ENCODE measurements at regions not wholly inside any gene's neighbourhood (a gene's known extent, or its start where the extent isn't known, plus 50 kb on each side); places are given as distances from the start of the nearest gene placed in this dataset.

DNA sequence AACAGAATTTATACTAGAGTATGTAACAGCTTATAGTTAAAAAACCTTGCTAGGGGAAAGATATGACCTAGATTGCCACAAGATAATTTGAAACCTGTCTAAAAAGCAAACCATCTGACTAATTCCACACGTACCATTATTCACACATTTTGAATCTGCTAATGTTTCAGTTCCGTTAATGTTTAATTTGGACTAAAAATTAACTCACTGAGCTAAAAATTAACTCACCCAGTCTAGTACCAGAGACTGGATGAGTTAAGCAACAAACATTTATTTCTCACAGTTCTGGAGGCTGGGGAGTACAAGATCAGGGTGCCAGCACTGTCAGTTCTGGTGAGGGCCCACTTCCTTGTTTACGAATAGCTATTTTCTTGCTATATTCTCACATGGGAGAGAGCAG is 231.5 kb upstream of the DIAPH2 start:
- H3K4me3 ChIP-seq (ENCODE audit: low read depth, low read length) = no peak overlapping the region
- DNase-seq (ENCODE audit: low read depth) = no peak
- TF ChIP-seq POLR2A (IDR thresholded peaks at IDR 0.05; ENCODE audit: extremely low read depth, insufficient read length) (no peak), MYC (IDR thresholded peaks at IDR 0.05; ENCODE audit: low read depth, low read length) (no peak), MAX (IDR thresholded peaks at IDR 0.05; ENCODE audit: low read depth, low read length) (no peak)
- TF ChIP-seq, protein P1, sequence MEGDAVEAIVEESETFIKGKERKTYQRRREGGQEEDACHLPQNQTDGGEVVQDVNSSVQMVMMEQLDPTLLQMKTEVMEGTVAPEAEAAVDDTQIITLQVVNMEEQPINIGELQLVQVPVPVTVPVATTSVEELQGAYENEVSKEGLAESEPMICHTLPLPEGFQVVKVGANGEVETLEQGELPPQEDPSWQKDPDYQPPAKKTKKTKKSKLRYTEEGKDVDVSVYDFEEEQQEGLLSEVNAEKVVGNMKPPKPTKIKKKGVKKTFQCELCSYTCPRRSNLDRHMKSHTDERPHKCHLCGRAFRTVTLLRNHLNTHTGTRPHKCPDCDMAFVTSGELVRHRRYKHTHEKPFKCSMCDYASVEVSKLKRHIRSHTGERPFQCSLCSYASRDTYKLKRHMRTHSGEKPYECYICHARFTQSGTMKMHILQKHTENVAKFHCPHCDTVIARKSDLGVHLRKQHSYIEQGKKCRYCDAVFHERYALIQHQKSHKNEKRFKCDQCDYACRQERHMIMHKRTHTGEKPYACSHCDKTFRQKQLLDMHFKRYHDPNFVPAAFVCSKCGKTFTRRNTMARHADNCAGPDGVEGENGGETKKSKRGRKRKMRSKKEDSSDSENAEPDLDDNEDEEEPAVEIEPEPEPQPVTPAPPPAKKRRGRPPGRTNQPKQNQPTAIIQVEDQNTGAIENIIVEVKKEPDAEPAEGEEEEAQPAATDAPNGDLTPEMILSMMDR (IDR thresholded peaks at IDR 0.05; ENCODE audit: low read depth, low read length) = no peak

DNA sequence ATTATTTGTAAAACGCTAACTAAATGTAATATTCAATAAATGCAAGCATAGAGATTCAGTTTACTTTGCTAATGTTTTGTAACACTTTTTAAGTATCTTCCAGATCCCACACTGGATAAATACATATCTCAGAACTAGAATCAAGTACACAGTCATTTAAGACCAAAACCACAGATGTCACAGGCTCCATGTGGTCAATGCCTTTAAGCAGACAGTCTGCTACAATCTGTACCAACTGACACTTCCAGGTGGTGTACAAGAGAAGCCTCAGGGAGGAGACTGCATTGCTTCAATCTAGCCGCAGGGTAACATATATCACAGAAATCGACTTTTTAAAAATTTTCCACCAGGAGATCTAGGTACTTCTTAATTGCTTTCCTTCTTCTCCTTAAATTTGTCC is 229.6 kb upstream of the DIAPH2 start:
- H3K4me3 ChIP-seq (ENCODE audit: low read depth, low read length) = no peak overlapping the region

GRCh38 chrX:96464880-96465558 is 219.6 kb upstream of the DIAPH2 start:
- TF ChIP-seq MYC (IDR thresholded peaks at IDR 0.05; ENCODE audit: low read depth, low read length) = no peak
- TF ChIP-seq POLR2A (IDR thresholded peaks at IDR 0.05; ENCODE audit: extremely low read depth, insufficient read length) = no peak
- TF ChIP-seq MAX (IDR thresholded peaks at IDR 0.05; ENCODE audit: low read depth, low read length) = no peak
- TF ChIP-seq, protein P1 (IDR thresholded peaks at IDR 0.05; ENCODE audit: low read depth, low read length) = no peak
- no peak for DNase-seq (ENCODE audit: low read depth)
- no peak overlapping the region for H3K4me3 ChIP-seq (ENCODE audit: low read depth, low read length)

More for the DNA sequence above, 229.6 kb upstream of the DIAPH2 start:
- no peak for DNase-seq (ENCODE audit: low read depth)
- no peak for TF ChIP-seq POLR2A (IDR thresholded peaks at IDR 0.05; ENCODE audit: extremely low read depth, insufficient read length)

DNA sequence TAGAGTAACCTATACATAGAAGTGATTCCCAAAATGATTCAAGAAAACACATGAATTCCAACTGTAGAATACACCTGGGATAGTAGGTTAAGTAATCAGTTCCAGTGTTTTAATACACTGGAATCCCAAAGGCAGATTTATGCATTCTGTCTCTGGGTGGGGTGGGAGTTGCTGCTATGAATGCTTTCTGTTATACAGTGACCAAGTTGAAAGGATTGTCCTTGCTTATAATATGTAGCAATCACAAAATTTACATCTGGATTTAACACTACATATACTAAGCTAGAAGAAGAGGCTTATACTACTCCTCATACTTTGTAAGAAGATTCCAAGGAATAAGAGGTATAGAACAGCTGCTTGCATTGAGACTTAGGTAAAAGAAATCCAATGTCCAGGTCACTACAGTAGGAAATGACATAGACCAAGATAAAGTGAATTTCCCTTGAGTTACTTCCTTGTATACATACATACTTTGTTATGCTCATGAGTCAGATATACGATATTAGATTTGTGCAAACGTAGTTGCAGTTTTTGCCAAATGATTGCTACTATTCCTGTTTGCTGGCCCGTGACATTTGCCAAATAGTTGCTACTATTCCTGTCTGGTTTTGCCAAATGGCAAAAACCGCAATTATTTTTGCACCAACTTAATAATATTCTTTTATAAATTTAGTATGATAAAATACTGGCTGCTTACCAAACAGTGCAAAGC is 210.5 kb upstream of the DIAPH2 start:
- no peak overlapping the region for H3K4me3 ChIP-seq (ENCODE audit: low read depth, low read length)
- no peak for DNase-seq (ENCODE audit: low read depth)

GRCh38 chrX:96474741-96475125 is 209.9 kb upstream of the DIAPH2 start:
- H3K4me3 ChIP-seq (ENCODE audit: low read depth, low read length) = no peak overlapping the region
- DNase-seq (ENCODE audit: low read depth) = no peak

More for the DNA sequence above, 210.5 kb upstream of the DIAPH2 start:
- TF ChIP-seq POLR2A (IDR thresholded peaks at IDR 0.05; ENCODE audit: extremely low read depth, insufficient read length) = no peak
- no peak for TF ChIP-seq MAX (IDR thresholded peaks at IDR 0.05; ENCODE audit: low read depth, low read length)

GRCh38 chrX:96480081-96480480 is 204.6 kb upstream of the DIAPH2 start:
- TF ChIP-seq MAX (IDR thresholded peaks at IDR 0.05; ENCODE audit: low read depth, low read length) (no peak), MYC (IDR thresholded peaks at IDR 0.05; ENCODE audit: low read depth, low read length) (no peak), POLR2A (IDR thresholded peaks at IDR 0.05; ENCODE audit: extremely low read depth, insufficient read length) (no peak)
- TF ChIP-seq, protein P1 (IDR thresholded peaks at IDR 0.05; ENCODE audit: low read depth, low read length) = no peak
- no peak overlapping the region for H3K4me3 ChIP-seq (ENCODE audit: low read depth, low read length)
- DNase-seq (ENCODE audit: low read depth) = no peak

More at GRCh38 chrX:96474741-96475125, 209.9 kb upstream of the DIAPH2 start:
- TF ChIP-seq, protein P1 (IDR thresholded peaks at IDR 0.05; ENCODE audit: low read depth, low read length) = no peak
- no peak for TF ChIP-seq MYC (IDR thresholded peaks at IDR 0.05; ENCODE audit: low read depth, low read length)
- TF ChIP-seq MAX (IDR thresholded peaks at IDR 0.05; ENCODE audit: low read depth, low read length) = no peak
